ENCODE measurements at regions not wholly inside any gene's neighbourhood (a gene's known extent, or its start where the extent isn't known, plus 50 kb on each side); places are given as distances from the start of the nearest gene placed in this dataset.

DNA sequence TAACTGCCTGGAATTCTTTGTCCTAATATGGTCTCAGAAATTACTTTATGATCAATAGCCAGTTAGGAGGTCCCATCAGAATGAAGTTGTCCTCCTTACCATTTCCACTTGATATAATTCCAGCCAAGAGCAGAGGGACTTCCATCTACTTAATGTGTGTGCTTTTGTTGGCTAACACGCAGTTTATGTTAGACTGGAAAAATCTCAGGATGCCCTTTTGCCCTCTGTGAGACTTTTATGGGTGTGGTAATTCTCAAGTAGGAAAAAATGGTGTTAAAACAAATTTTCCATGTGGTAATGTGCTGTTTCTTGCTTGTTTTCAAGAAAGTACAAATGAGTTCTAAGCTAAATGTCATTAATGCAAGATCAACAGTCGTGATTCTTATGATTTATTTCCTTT is 327.1 kb downstream of the MTRR start:
- Histone ChIP-seq H3K4me3 (no peak overlapping the region), H3K36me3 (ENCODE audit: low read depth) (no peaks in the 10 kb centered on the region), H3K4me1 (ENCODE audit: low read depth) (no peaks in the 10 kb centered on the region), H3K9me3 (peaks cover 4% of the 10 kb centered on the region)
- no peak for TF ChIP-seq CTCF (IDR thresholded peaks at IDR 0.05)
- DNase-seq (no peak), ATAC-seq (no peak)
- intact Hi-C loops (cut with DNase I, micrococcal nuclease): no loop called here

DNA sequence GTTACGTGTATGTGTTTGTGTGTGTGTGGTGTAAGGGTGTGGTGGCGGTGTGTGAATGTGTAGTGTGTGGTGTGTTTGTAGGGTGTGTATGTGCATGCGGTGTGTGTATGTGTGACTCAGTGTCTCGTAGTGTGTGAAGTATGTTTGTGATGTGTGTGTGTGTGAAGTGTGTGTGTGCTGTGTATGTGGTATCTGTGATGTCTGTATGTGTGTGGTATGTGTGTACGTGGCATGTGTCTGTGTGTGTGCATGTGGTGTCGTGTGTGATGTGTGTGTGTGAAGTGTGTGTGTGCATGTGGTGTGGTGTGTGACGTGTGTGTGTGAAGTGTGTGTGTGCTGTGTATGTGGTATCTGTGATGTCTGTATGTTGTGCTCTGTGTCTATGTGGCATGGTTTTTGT is 339.4 kb downstream of the MTRR start:
- no peak for ATAC-seq
- Histone ChIP-seq H3K4me3 (no peak overlapping the region), H3K36me3 (ENCODE audit: low read depth) (no peaks in the 10 kb centered on the region), H3K9me3 (no peaks in the 10 kb centered on the region), H3K4me1 (ENCODE audit: low read depth) (no peaks in the 10 kb centered on the region)
- intact Hi-C loops (cut with DNase I, micrococcal nuclease): no loop called here
- TF ChIP-seq CTCF (IDR thresholded peaks at IDR 0.05): no peak
- DNase-seq: no peak

DNA sequence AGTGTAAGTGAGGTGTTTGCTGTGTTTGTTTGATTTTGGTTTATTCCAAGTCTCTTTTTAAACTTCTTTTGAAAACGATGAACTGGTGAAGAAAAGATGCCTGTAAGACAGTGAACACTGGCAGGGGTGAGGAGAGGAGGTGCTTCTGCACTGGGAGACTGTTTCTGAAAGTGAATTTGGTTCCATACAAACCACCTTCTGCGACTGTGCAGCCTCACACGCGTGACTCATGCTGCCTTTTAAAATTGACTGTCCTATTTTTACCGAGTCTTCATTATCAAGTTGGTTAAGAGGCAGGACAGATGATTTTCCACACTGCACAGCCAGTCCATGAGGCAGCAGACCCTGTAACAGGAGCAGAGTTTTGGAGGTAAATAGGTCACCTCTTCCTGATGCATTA is 340.6 kb downstream of the MTRR start:
- no peaks in the 10 kb centered on the region for H3K9me3 ChIP-seq
- ATAC-seq (no peak), DNase-seq (no peak)
- H3K36me3 ChIP-seq (ENCODE audit: low read depth): no peaks in the 10 kb centered on the region
- no peaks in the 10 kb centered on the region for H3K4me1 ChIP-seq (ENCODE audit: low read depth)
- no peak for TF ChIP-seq CTCF (IDR thresholded peaks at IDR 0.05)
- intact Hi-C loops (cut with DNase I, micrococcal nuclease): no loop called here
- no peak overlapping the region for H3K4me3 ChIP-seq

DNA sequence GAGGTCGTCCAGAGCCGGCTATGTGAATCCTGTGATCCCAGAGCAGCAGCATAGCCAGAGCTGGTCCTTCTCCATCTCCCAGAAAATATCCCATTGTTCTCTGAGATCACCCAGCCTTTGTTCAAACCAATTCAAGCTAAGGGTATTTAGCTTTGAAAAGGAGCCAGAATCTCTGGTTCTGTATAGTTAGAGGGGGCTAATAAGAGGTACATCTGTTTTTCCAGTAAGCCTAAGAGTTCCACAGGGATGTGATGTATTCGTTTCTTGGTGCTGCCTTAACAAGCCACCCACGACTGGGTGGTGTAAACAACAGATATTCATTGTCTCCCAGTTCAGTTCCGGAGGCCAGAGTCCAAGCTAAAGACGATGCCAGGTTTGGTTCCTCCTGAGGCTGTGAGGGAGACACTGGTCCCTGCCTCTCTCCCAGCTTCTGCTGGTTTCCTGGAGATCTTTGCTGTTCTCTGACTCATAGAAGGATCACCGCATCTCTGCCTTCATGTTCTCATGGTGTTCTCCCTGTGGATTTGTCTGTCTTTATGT is 344.8 kb downstream of the MTRR start:
- no peak for TF ChIP-seq CTCF (IDR thresholded peaks at IDR 0.05)
- no peak for DNase-seq
- Histone ChIP-seq H3K9me3 (no peaks in the 10 kb centered on the region), H3K36me3 (ENCODE audit: low read depth) (no peaks in the 10 kb centered on the region), H3K4me3 (no peak overlapping the region), H3K4me1 (ENCODE audit: low read depth) (no peaks in the 10 kb centered on the region)
- peak; percentile 64 for ATAC-seq
- intact Hi-C loops (cut with DNase I, micrococcal nuclease): no loop called here

- ATAC-seq: no peak
- intact Hi-C loops (cut with DNase I, micrococcal nuclease): no loop called here
- Histone ChIP-seq H3K4me3 (no peak overlapping the region), H3K36me3 (ENCODE audit: low read depth) (no peaks in the 10 kb centered on the region), H3K9me3 (no peaks in the 10 kb centered on the region), H3K4me1 (ENCODE audit: low read depth) (no peaks in the 10 kb centered on the region)
- no peak for DNase-seq
- no peak for TF ChIP-seq CTCF (IDR thresholded peaks at IDR 0.05)
These were observed 348.0 kb downstream of the MTRR start for GRCh38 chr5:8216921-8217320.

DNA sequence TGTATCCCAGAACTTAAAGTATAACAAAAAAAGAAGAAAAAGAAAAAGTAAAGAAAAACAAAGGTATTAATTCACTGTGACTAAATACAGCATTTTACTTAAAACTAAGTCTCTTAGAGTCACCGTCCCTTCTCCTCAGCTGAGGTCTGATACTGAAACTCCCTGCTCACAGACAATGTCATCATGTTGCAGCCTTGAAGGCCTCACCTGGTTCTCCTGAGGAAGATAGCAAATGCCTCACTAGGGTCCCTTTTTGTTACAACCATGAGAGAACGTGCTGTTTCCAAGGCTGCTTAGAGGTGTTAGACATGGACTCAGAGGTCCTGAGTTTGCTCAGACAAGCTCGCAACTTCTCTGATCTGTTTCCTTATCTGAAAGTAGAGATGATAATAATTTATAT is 357.2 kb downstream of the MTRR start:
- intact Hi-C loops (cut with DNase I, micrococcal nuclease): no loop called here
- H3K9me3 ChIP-seq: no peaks in the 10 kb centered on the region
- no peak for TF ChIP-seq CTCF (IDR thresholded peaks at IDR 0.05)
- no peak overlapping the region for H3K4me3 ChIP-seq
- no peaks in the 10 kb centered on the region for H3K36me3 ChIP-seq (ENCODE audit: low read depth)
- H3K4me1 ChIP-seq (ENCODE audit: low read depth): no peaks in the 10 kb centered on the region
- DNase-seq (no peak), ATAC-seq (no peak)

Measured in mucosa of descending colon (tissue), 3 donors.